Activated naive CD8-positive, alpha-beta T cell treated with anti-CD3 and anti-CD28 coated beads, Interleukin-2, amount 50 U/mL, for 24 hours (primary cell): ENCODE measurements at regions not wholly inside any gene's neighbourhood (a gene's known extent, or its start where the extent isn't known, plus 50 kb on each side); places are given as distances from the start of the nearest gene placed in this dataset.
"Not testable (repeated sequence)": the region's sequence is repeated elsewhere in the genome, so short reads cannot be mapped to it uniquely, and the experiment has no call there.

ENCODE experiments used
- ATAC-seq: fragments of 150-1000 bp; cut with Tn5 transposase; one replicate; pipeline ENCODE4 v1.10.0; 2021
- DNase-seq: peaks from one replicate; pipeline ENCODE4 v3.0.0; 2021
- H3K27ac Mint-ChIP-seq: one replicate; pipeline ENCODE4 v1.8.0; 2021; ENCODE audit warnings: mild to moderate bottlenecking, mixed read lengths
- H3K27me3 Mint-ChIP-seq: one replicate; pipeline ENCODE4 v1.8.0; 2021; ENCODE audit warnings: mixed read lengths
- H3K36me3 Mint-ChIP-seq: one replicate; pipeline ENCODE4 v1.8.0; 2021; ENCODE audit warnings: low read depth, mixed read lengths
- H3K4me1 Mint-ChIP-seq: one replicate; pipeline ENCODE4 v1.8.0; 2021; ENCODE audit warnings: mixed read lengths
- H3K4me3 Mint-ChIP-seq: one replicate; pipeline ENCODE4 v1.8.0; 2021; ENCODE audit warnings: mild to moderate bottlenecking, moderate library complexity, mixed read lengths
- H3K9me3 Mint-ChIP-seq: one replicate; pipeline ENCODE4 v1.8.0; 2021; ENCODE audit warnings: mixed read lengths

GRCh38 chr14:106185837-106186233 is 659.5 kb downstream of the TMEM121 start:
- no peak overlapping the region for H3K4me3 Mint-ChIP-seq
- H3K27ac Mint-ChIP-seq: no peak overlapping the region
- no peaks in the 10 kb centered on the region for H3K9me3 Mint-ChIP-seq
- DNase-seq (peak; percentile 69), ATAC-seq (peak; percentile 75)
- peaks cover 17% of the 10 kb centered on the region for H3K27me3 Mint-ChIP-seq
- peaks cover 25% of the 10 kb centered on the region for H3K4me1 Mint-ChIP-seq
- H3K36me3 Mint-ChIP-seq: no peaks in the 10 kb centered on the region

DNA sequence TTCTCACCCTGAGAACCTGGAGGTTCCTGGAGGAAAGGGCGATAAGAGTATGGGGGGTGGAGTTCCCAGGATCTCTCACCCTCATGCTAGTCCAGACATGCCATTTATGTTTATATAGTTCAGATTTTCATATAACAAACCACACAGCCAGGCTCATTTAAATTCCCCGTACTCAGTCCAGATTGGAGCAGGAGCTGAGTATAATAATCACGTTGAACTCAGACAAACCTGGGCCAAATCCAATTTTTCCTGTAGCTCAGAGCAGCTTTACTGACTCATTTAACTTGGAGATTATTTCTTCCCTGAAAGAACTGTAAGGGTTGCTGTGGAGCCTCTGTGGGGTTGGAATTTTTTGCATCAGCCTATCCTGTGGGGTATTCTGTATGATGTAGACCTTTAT is 660.8 kb downstream of the TMEM121 start:
- peaks cover 25% of the 10 kb centered on the region for H3K27me3 Mint-ChIP-seq
- no peak for ATAC-seq
- no peak overlapping the region for H3K4me3 Mint-ChIP-seq

GRCh38 chr14:106192701-106193100 is 666.3 kb downstream of the TMEM121 start:
- not testable (repeated sequence) for H3K36me3 Mint-ChIP-seq, H3K9me3 Mint-ChIP-seq, H3K4me3 Mint-ChIP-seq
- Mint-ChIP-seq H3K27ac (peak overlapping the region; percentile 21), H3K27me3 (peaks cover 33% of the 10 kb centered on the region), H3K4me1 (peaks cover 16% of the 10 kb centered on the region)
- peak; percentile 34 for DNase-seq
- peak; percentile 94 for ATAC-seq

More for the DNA sequence above, 660.8 kb downstream of the TMEM121 start:
- Mint-ChIP-seq H3K27ac (no peak overlapping the region), H3K36me3 (no peaks in the 10 kb centered on the region), H3K9me3 (no peaks in the 10 kb centered on the region), H3K4me1 (peaks cover 25% of the 10 kb centered on the region)
- DNase-seq: no peak

DNA sequence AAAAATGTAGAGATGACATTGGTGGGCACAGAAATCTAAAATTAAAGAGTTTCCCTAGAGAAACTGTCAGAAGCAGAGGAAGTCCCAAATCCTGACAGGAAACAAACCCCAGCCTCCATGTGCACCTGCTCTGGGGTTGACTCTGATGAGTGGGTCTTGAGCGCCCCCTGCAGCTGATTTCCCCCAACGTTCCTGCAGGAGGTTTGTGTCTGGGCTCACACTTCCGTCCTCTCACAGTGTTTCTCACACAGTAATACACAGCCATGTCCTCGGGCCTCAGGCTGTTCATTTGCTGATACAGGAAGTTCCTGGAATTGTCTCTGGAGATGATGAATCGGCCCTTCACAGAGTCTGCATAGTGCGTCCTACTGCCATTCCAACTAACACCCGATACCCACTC is 670.1 kb downstream of the TMEM121 start:
- not testable (repeated sequence) for H3K4me3 Mint-ChIP-seq, H3K9me3 Mint-ChIP-seq, H3K36me3 Mint-ChIP-seq, ATAC-seq, H3K27ac Mint-ChIP-seq
- peaks cover 48% of the 10 kb centered on the region for H3K27me3 Mint-ChIP-seq
- H3K4me1 Mint-ChIP-seq: peaks cover 28% of the 10 kb centered on the region
- peak; percentile 80 for DNase-seq

GRCh38 chr14:106197264-106197663 is 670.9 kb downstream of the TMEM121 start:
- H3K27me3 Mint-ChIP-seq: peaks cover 47% of the 10 kb centered on the region
- DNase-seq, H3K36me3 Mint-ChIP-seq, H3K4me3 Mint-ChIP-seq, H3K9me3 Mint-ChIP-seq, ATAC-seq, H3K27ac Mint-ChIP-seq: not testable (repeated sequence)
- H3K4me1 Mint-ChIP-seq: peaks cover 28% of the 10 kb centered on the region

DNA sequence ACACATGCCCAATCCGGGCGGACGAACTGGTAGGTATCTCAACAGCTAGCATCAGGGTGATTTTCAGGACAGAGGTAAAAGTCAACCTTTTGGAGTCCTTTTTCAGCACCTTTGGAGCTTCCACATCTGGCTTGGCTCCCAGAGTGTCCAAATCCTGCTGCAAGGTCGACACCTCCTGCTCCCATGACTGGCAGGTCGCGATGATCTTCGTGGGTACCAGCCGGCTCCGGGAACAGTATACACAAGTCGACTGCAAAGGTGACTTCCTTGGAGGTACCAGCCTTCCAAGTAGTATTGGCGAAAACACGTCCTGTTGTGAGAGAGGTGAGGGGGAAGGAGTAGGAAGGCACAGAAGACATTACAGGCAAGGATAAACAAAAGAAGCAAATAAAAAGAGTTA is 672.7 kb downstream of the TMEM121 start:
- ATAC-seq (no peak), DNase-seq (no peak)
- peaks cover 46% of the 10 kb centered on the region for H3K27me3 Mint-ChIP-seq
- H3K9me3 Mint-ChIP-seq: no peaks in the 10 kb centered on the region
- H3K4me1 Mint-ChIP-seq: peaks cover 17% of the 10 kb centered on the region
- H3K27ac Mint-ChIP-seq: no peak overlapping the region
- H3K4me3 Mint-ChIP-seq: no peak overlapping the region
- no peaks in the 10 kb centered on the region for H3K36me3 Mint-ChIP-seq

DNA sequence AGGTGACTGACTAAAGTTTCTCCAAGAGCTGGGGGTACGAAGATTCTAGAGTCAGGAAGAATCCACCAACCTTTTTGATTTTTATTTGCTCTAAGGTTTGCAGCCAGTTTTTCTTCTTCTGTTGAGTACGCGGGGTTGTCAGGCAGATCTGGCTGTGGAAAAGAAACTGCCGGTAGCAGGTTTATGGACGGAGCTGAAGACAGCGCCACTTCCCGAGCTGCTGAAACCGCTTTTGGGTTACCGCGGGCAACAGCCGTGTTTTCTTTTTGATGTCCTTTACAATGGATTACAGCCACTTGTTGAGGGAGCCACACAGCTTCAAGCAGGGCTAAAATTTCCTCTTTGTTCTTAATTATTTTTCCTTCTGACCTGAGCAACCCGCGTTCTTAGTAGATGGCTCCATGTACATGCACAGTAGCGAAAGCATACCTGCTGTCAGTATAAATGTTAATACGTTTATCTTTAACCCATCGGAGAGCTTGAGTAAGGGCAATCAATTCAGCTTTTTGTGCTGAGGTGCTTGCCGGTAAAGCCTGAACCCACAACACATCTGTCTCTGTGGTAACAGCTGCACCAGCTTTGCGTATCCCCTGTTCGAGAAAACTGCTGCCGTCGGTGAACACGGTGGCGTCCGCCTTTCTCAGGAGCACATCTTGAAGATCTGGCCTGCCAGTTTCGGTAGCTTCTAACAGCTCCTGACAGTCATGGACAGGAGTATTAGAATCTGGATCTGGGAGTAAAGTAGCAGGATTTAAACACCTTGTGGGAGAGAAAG is 674.3 kb downstream of the TMEM121 start:
- H3K9me3 Mint-ChIP-seq: no peaks in the 10 kb centered on the region
- peaks cover 17% of the 10 kb centered on the region for H3K4me1 Mint-ChIP-seq
- DNase-seq: no peak
- ATAC-seq: peak; percentile 24
- no peak overlapping the region for H3K27ac Mint-ChIP-seq
- H3K36me3 Mint-ChIP-seq: no peaks in the 10 kb centered on the region
- H3K27me3 Mint-ChIP-seq: peaks cover 36% of the 10 kb centered on the region
- peak overlapping the region; percentile 57 for H3K4me3 Mint-ChIP-seq

DNA sequence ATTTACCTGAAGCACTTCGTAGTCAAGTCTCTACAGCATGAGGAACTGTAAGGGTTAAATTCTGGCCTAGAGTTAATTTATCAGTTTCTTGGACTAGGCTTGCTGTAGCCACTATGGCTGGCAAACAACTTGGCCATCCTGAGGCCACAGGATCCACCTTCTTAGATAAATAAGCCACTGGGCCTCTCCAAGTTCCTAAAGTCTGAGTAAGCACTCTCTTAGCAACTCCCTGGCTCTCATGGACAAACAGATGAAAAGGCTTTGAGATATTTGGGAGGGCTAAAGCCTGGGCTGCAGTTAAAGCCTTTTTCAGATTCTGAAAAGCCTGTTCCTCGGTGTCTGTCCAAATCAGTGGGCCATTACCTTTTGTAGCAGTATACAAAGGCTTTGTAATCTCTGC is 675.0 kb downstream of the TMEM121 start:
- Mint-ChIP-seq H3K9me3 (no peaks in the 10 kb centered on the region), H3K36me3 (no peaks in the 10 kb centered on the region), H3K27me3 (peaks cover 36% of the 10 kb centered on the region), H3K4me1 (peaks cover 14% of the 10 kb centered on the region), H3K27ac (no peak overlapping the region), H3K4me3 (no peak overlapping the region)
- DNase-seq (no peak), ATAC-seq (no peak)

DNA sequence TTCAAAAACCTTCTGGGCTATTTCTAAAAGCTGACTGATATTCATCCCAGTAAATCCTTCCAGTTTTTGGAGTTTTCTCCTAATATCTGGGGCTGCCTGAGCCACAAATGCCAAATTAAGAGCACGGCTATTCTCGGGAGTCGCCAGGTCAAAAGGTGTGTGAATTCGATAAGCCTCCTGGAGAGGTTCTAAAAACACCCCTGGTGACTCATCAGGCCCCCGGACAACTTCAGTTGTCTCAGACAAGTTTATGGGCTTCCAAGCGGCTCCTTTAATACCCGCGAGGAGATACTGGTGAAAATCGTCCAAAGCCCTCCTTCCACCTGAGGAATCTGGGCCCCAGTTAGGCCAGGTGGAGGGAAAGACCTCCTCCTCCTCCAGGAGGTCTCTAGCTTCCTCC is 677.1 kb downstream of the TMEM121 start:
- Mint-ChIP-seq H3K4me1 (peaks cover 12% of the 10 kb centered on the region), H3K27me3 (peaks cover 33% of the 10 kb centered on the region), H3K9me3 (no peaks in the 10 kb centered on the region), H3K36me3 (no peaks in the 10 kb centered on the region), H3K4me3 (no peak overlapping the region), H3K27ac (no peak overlapping the region)
- DNase-seq (no peak), ATAC-seq (no peak)

- no peaks in the 10 kb centered on the region for H3K36me3 Mint-ChIP-seq
These were observed 677.7 kb downstream of the TMEM121 start for GRCh38 chr14:106204063-106204462.

GRCh38 chr14:106207316-106207715 is 680.9 kb downstream of the TMEM121 start:
- no peak overlapping the region for H3K4me3 Mint-ChIP-seq
- no peak for DNase-seq
- peaks cover 6% of the 10 kb centered on the region for H3K27me3 Mint-ChIP-seq
- no peaks in the 10 kb centered on the region for H3K9me3 Mint-ChIP-seq
- H3K36me3 Mint-ChIP-seq: no peaks in the 10 kb centered on the region
- no peak overlapping the region for H3K27ac Mint-ChIP-seq
- no peak for ATAC-seq
- peaks cover 5% of the 10 kb centered on the region for H3K4me1 Mint-ChIP-seq

More at GRCh38 chr14:106204063-106204462, 677.7 kb downstream of the TMEM121 start:
- no peak for DNase-seq
- H3K4me3 Mint-ChIP-seq: no peak overlapping the region
- peaks cover 12% of the 10 kb centered on the region for H3K4me1 Mint-ChIP-seq
- ATAC-seq: no peak
- H3K27me3 Mint-ChIP-seq: peaks cover 32% of the 10 kb centered on the region
- no peaks in the 10 kb centered on the region for H3K9me3 Mint-ChIP-seq
- H3K27ac Mint-ChIP-seq: no peak overlapping the region

DNA sequence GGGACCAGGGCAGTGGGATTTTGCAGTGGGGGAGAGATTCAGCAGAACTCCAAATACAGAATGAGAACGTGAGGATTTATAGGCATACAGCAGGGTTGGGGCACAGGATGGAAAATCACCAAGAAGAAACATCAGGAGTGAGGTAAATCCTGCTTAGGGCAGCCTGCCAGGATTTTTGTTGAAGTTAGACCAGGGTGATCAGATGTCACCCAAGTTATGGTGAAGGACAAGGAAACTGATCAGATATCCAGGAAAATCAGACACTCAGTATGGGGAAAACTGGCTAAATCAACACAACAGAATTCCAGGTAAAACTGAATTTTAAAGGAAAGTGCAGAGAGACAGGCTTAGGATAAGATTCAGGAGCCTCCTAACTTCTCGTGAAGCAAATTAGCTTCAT is 682.4 kb downstream of the TMEM121 start:
- Mint-ChIP-seq H3K36me3 (no peaks in the 10 kb centered on the region), H3K4me3 (no peak overlapping the region), H3K4me1 (peaks cover 5% of the 10 kb centered on the region), H3K9me3 (no peaks in the 10 kb centered on the region), H3K27ac (no peak overlapping the region), H3K27me3 (peaks cover 8% of the 10 kb centered on the region)
- no peak for DNase-seq
- no peak for ATAC-seq

GRCh38 chr14:106209755-106210154 is 683.4 kb downstream of the TMEM121 start:
- Mint-ChIP-seq H3K4me3 (no peak overlapping the region), H3K36me3 (no peaks in the 10 kb centered on the region), H3K27me3 (peaks cover 8% of the 10 kb centered on the region), H3K9me3 (no peaks in the 10 kb centered on the region), H3K4me1 (peaks cover 5% of the 10 kb centered on the region), H3K27ac (no peak overlapping the region)
- DNase-seq (no peak), ATAC-seq (peak; percentile 47)

- H3K27me3 Mint-ChIP-seq: peaks cover 8% of the 10 kb centered on the region
- no peak overlapping the region for H3K27ac Mint-ChIP-seq
These were observed 684.3 kb downstream of the TMEM121 start for GRCh38 chr14:106210650-106211049.

DNA sequence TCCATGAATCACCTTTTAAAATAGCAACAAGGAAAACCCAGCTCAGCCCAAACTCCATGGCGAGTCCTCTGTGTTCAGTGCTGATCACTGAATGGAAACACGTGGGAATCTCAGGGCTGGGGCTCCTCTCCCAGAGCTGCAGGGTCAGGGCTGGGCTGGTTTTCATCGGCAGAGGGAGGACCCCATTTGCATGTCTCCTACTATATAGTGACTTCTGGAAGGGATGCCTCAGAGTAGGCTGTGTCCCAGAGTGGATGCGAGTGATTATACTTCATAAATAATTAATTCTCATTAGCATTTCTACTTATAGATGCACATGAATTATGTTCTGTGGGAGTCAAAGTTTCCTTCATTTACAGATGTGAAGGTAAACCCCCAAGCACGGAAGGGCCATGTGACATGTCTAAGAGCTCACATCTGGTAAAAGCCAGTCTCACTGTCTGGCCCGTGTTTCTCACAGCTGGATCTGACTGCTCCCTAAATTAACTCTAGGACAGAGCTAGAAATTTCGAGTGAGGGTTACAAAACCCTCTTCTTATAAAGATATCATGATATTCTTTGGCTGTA is 685.0 kb downstream of the TMEM121 start:
- H3K4me3 Mint-ChIP-seq: no peak overlapping the region
- no peaks in the 10 kb centered on the region for H3K9me3 Mint-ChIP-seq
- H3K27ac Mint-ChIP-seq: no peak overlapping the region
- ATAC-seq (no peak), DNase-seq (no peak)
- no peaks in the 10 kb centered on the region for H3K36me3 Mint-ChIP-seq
- peaks cover 5% of the 10 kb centered on the region for H3K4me1 Mint-ChIP-seq
- peaks cover 8% of the 10 kb centered on the region for H3K27me3 Mint-ChIP-seq

More at GRCh38 chr14:106210650-106211049, 684.3 kb downstream of the TMEM121 start:
- ATAC-seq: peak; percentile 64
- no peaks in the 10 kb centered on the region for H3K9me3 Mint-ChIP-seq
- DNase-seq: peak; percentile 23
- no peaks in the 10 kb centered on the region for H3K36me3 Mint-ChIP-seq
- H3K4me3 Mint-ChIP-seq: no peak overlapping the region
- H3K4me1 Mint-ChIP-seq: peaks cover 5% of the 10 kb centered on the region
